HG03439 (cell line): ENCODE measurements at regions not wholly inside any gene's neighbourhood (a gene's known extent, or its start where the extent isn't known, plus 50 kb on each side); places are given as distances from the start of the nearest gene placed in this dataset.
"Not testable (repeated sequence)": the region's sequence is repeated elsewhere in the genome, so short reads cannot be mapped to it uniquely, and the experiment has no call there.

Experiments
- ATAC-seq: cut with Tn5 transposase; IDR thresholded peaks from one replicate; pipeline ENCODE4 v1.9.1; 2021; ENCODE audit warnings: mild to moderate bottlenecking, moderate library complexity; ENCODE audit not compliant: unreplicated experiment

- ATAC-seq: no peak
These were observed 265.1 kb downstream of the SIPA1L2 start for GRCh38 chr1:232364654-232365382.

- no peak for ATAC-seq
These were observed 266.9 kb downstream of the SIPA1L2 start for GRCh38 chr1:232363008-232363407.

- no peak for ATAC-seq
These were observed 272.5 kb downstream of the SIPA1L2 start for GRCh38 chr1:232357416-232357815.

GRCh38 chr1:232355162-232356006, 274.5 kb downstream of the SIPA1L2 start:
- ATAC-seq: no peak

- ATAC-seq: no peak
These were observed 276.9 kb downstream of the SIPA1L2 start for GRCh38 chr1:232353001-232353400.

- no peak for ATAC-seq
These were observed 277.6 kb downstream of the SIPA1L2 start for GRCh38 chr1:232352366-232352765.

- no peak for ATAC-seq
These were observed 278.6 kb downstream of the SIPA1L2 start for GRCh38 chr1:232351335-232351734.

- ATAC-seq: no peak
These were observed 283.1 kb downstream of the SIPA1L2 start for GRCh38 chr1:232346844-232347243.

GRCh38 chr1:232344791-232345399, 285.0 kb downstream of the SIPA1L2 start:
- ATAC-seq: no peak

GRCh38 chr1:232344186-232344585, 285.7 kb downstream of the SIPA1L2 start:
- ATAC-seq: not testable (repeated sequence)

- no peak for ATAC-seq
These were observed 289.5 kb downstream of the SIPA1L2 start for GRCh38 chr1:232340446-232340845.

GRCh38 chr1:232339073-232339472, 290.9 kb downstream of the SIPA1L2 start:
- no peak for ATAC-seq

GRCh38 chr1:232335741-232336293, 294.1 kb downstream of the SIPA1L2 start:
- ATAC-seq: no peak

- no peak for ATAC-seq
These were observed 294.7 kb downstream of the SIPA1L2 start for GRCh38 chr1:232335261-232335660.

GRCh38 chr1:232334811-232335210, 295.1 kb downstream of the SIPA1L2 start:
- ATAC-seq: no peak

GRCh38 chr1:232334246-232334645, 295.7 kb downstream of the SIPA1L2 start:
- ATAC-seq: no peak

- no peak for ATAC-seq
These were observed 296.5 kb downstream of the SIPA1L2 start for GRCh38 chr1:232333419-232333767.

GRCh38 chr1:232332710-232333418, 297.1 kb downstream of the SIPA1L2 start:
- not testable (repeated sequence) for ATAC-seq

- ATAC-seq: no peak
These were observed 300.7 kb downstream of the SIPA1L2 start for GRCh38 chr1:232329103-232329813.

GRCh38 chr1:232328486-232329102, 301.3 kb downstream of the SIPA1L2 start:
- no peak for ATAC-seq
